ENCODE measurements at regions not wholly inside any gene's neighbourhood (a gene's known extent, or its start where the extent isn't known, plus 50 kb on each side); places are given as distances from the start of the nearest gene placed in this dataset.

- H3K27ac ChIP-seq: no peak overlapping the region
- ATAC-seq (no peak), FAIRE-seq (no peak), DNase-seq (no peak)
- TF ChIP-seq CTCF (IDR thresholded peaks at IDR 0.05): no peak
- H3K9me3 ChIP-seq: no peaks in the 10 kb centered on the region
- no peaks in the 10 kb centered on the region for H3K4me1 ChIP-seq
- H3K4me3 ChIP-seq: no peak overlapping the region
- H3K27me3 ChIP-seq: peaks cover 0 to 4% (median 0%) of the 10 kb centered on the region in 4 donors
- no peaks in the 10 kb centered on the region for H3K36me3 ChIP-seq
- 61 to 62% methylated on average over 10 of the region's 10 CpGs for WGBS, 2 donors
- intact Hi-C loops (cut with DNase I): no loop called here
Measured at GRCh38 chr12:107914460-107914977, 140.0 kb downstream of the ASCL4 start.

- 13 to 17% methylated on average over 8 of the region's 8 CpGs for WGBS, 2 donors
- DNase-seq: peak in 2 of 6 donors; percentile 7 to 17
- no peak overlapping the region for H3K4me3 ChIP-seq
Measured at GRCh38 chr12:107917912-107918800, 143.7 kb downstream of the ASCL4 start.

GRCh38 chr12:107921062-107921461 lies 146.6 kb downstream of the ASCL4 start:
- Histone ChIP-seq H3K4me1 (no peaks in the 10 kb centered on the region), H3K36me3 (no peaks in the 10 kb centered on the region), H3K9me3 (no peaks in the 10 kb centered on the region), H3K4me3 (no peak overlapping the region), H3K27me3 (no peaks in the 10 kb centered on the region), H3K27ac (no peak overlapping the region)
- FAIRE-seq: no peak
- TF ChIP-seq CTCF (IDR thresholded peaks at IDR 0.05): no peak
- 37 to 44% methylated on average over 4 of the region's 4 CpGs for WGBS, 2 donors
- intact Hi-C loops (cut with DNase I): no loop called here
- ATAC-seq: no peak
- DNase-seq: no peak

More at GRCh38 chr12:107917912-107918800, 143.7 kb downstream of the ASCL4 start:
- intact Hi-C loops (cut with DNase I): no loop called here
- Histone ChIP-seq H3K27ac (no peak overlapping the region), H3K36me3 (no peaks in the 10 kb centered on the region), H3K9me3 (no peaks in the 10 kb centered on the region), H3K27me3 (no peaks in the 10 kb centered on the region), H3K4me1 (no peaks in the 10 kb centered on the region)
- ATAC-seq (peak; percentile 50 to 88 (median 86)), FAIRE-seq (no peak)
- TF ChIP-seq CTCF (IDR thresholded peaks at IDR 0.05): peak; percentile 16 to 49 (median 40)

GRCh38 chr12:107925125-107925524 lies 150.6 kb downstream of the ASCL4 start:
- H3K36me3 ChIP-seq: no peaks in the 10 kb centered on the region
- TF ChIP-seq CTCF (IDR thresholded peaks at IDR 0.05): no peak
- no peaks in the 10 kb centered on the region for H3K4me1 ChIP-seq
- H3K4me3 ChIP-seq: no peak overlapping the region
- no peak for FAIRE-seq
- H3K27me3 ChIP-seq: no peaks in the 10 kb centered on the region
- 47 to 58% methylated on average over 3 of the region's 3 CpGs for WGBS, 2 donors
- no peaks in the 10 kb centered on the region for H3K9me3 ChIP-seq
- intact Hi-C loops (cut with DNase I): no loop called here
- no peak overlapping the region for H3K27ac ChIP-seq
- DNase-seq: no peak
- ATAC-seq: no peak

GRCh38 chr12:107929436-107929835 lies 154.9 kb downstream of the ASCL4 start:
- WGBS, 2 donors: 26 to 39% methylated on average over 12 of the region's 12 CpGs
- no peak for FAIRE-seq
- intact Hi-C loops (cut with DNase I): no loop called here
- Histone ChIP-seq H3K36me3 (no peaks in the 10 kb centered on the region), H3K27me3 (no peaks in the 10 kb centered on the region), H3K4me1 (no peaks in the 10 kb centered on the region), H3K4me3 (no peak overlapping the region), H3K27ac (no peak overlapping the region), H3K9me3 (no peaks in the 10 kb centered on the region)
- no peak for TF ChIP-seq CTCF (IDR thresholded peaks at IDR 0.05)
- no peak for DNase-seq
- ATAC-seq: no peak
